NT2/D1 (cell line): ENCODE measurements at regions not wholly inside any gene's neighbourhood (a gene's known extent, or its start where the extent isn't known, plus 50 kb on each side); places are given as distances from the start of the nearest gene placed in this dataset.
"Not testable (repeated sequence)": the region's sequence is repeated elsewhere in the genome, so short reads cannot be mapped to it uniquely, and the experiment has no call there.

ENCODE experiments used
- YY1 ChIP-seq: IDR thresholded peaks from 2 replicates; pipeline ENCODE4 v1.6.1; 2011; ENCODE audit not compliant: insufficient read length, insufficient read depth
- ZNF274 ChIP-seq: IDR thresholded peaks from 2 replicates; pipeline ENCODE4 v1.6.1; 2011; ENCODE audit warnings: mild to moderate bottlenecking, low read depth, low read length

- TF ChIP-seq ZNF274, YY1: not testable (repeated sequence)
Observed at GRCh38 chr13:24973102-24973501, 122.8 kb upstream of the PABPC3 start.
